Raji (cell line): ENCODE measurements at regions not wholly inside any gene's neighbourhood (a gene's known extent, or its start where the extent isn't known, plus 50 kb on each side); places are given as distances from the start of the nearest gene placed in this dataset.

ENCODE experiments used
- POLR2A ChIP-seq: IDR thresholded peaks from 2 replicates; pipeline ENCODE4 v1.6.1; 2011; ENCODE audit warnings: low read depth, low read length, control low read depth; ENCODE audit not compliant: insufficient read depth

DNA sequence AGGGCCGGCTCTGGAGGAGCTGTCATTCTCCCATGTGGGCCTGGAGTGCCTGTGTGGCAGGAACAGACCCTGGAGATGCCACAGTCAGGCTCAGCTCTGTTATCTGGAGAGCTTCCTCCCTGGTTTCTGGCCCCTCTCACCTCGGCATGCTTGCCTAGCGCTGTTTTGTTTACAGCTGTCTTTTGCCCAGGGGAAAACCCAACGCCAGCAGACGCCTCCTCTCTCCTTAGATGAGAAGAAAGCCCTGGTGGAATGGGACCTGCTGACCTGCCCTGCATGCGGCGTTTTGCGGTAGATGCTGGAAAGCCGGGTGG is 104.9 kb downstream of the CRYAA start:
- no peak for TF ChIP-seq POLR2A

DNA sequence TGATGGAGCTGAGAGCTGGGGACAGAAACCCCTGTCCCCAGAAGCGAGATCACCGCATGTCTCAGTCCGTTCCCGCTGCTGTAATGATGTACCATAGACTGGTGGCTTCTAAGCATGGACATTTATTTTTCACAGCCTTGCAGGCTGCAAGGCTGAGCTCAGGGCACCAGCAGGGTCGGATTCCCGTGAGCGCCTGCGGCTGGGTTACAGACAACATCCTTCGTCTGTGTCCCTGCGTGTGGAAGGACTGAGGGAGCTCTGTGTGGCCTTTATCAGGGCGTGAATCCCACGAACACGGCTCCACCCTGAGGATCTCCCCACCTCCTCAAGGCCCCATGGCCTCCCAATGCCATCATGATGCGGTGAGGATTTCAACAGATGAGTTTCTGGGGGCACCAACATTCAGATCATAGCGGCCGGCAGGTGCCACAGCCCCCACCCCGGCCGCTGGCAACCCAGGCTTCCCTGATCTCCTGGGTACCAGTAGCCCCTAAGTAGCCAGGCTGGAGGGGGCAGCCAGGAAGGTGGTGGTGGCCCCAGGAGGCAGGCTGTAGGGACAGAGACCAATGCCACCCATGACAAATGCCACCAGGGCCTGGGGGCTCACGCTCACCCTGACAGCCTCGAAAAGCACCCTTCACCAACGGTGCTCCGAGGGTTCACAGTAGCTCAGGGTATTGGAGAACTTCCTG is 104.4 kb downstream of the CRYAA start:
- no peak for TF ChIP-seq POLR2A

DNA sequence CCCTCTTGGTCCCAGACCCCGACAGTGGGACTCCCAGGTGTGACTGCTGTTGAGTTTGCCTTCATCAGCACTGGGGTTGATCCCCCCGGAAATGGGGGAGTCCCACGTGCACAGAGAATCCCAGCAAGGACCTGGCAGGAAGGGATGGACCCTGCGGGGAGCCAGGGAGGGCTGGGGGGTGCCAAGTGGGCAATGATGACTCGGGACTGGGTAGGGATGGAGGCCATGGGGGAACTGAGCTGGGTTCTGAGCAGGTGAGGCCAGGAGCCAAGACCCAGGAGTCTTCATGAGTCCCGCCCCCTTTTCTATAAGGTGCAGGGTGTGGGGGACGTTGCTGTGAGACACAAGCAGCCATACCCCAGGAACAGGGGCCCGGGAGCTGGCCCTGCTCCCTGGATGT is 103.8 kb downstream of the CRYAA start:
- no peak for TF ChIP-seq POLR2A

DNA sequence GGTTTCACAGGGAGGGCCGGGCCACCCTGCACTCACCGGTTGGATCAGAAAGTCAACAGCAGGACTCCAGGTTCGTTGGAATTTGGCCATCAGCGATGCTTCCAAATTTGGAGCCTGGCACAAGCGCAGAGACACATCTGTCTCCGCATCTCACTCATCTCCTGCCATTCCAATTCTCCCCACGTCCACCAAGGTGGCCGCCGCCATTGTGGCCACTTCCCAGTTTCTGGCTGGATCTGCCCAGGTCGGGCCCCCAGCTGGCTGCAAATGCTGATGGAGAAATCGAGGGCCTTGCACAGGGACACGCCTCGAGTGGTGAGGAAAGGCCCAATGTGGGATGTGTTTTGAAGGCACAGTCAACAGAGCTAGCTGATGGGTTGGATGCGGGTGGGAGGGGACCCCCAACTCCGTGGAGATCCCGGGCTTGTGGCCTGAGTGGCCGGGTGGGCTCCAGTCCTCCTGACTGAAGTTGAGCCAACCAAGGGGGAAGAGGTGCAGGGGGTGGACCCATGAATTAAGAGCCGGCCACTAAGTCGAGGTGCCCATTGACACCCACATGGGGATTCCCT is 102.7 kb downstream of the CRYAA start:
- TF ChIP-seq POLR2A, result no peak

DNA sequence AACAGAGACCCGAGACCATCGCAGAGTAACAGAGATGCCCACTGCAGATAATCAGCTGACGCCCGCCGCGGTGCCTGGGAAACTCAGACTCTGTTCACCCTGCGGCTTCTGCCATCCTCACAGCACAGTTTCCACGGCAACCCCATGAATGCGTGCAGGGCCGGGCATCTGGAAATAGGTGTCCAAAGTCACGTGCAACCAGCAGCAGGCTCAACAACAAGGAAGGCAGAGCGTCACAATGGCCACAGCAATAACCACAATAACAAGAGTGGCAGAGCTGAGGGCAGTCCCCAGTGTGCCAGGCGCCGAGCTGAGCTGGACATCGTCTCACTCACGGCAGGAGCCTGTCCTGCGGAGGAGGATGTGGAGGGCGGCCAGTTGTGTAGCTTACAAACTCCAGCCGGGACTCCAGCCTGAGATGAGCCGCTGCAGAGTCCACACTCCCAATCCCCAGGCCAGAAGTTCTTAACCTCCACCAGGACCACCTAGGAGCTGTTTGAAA is 102.0 kb downstream of the CRYAA start:
- TF ChIP-seq POLR2A, result no peak

DNA sequence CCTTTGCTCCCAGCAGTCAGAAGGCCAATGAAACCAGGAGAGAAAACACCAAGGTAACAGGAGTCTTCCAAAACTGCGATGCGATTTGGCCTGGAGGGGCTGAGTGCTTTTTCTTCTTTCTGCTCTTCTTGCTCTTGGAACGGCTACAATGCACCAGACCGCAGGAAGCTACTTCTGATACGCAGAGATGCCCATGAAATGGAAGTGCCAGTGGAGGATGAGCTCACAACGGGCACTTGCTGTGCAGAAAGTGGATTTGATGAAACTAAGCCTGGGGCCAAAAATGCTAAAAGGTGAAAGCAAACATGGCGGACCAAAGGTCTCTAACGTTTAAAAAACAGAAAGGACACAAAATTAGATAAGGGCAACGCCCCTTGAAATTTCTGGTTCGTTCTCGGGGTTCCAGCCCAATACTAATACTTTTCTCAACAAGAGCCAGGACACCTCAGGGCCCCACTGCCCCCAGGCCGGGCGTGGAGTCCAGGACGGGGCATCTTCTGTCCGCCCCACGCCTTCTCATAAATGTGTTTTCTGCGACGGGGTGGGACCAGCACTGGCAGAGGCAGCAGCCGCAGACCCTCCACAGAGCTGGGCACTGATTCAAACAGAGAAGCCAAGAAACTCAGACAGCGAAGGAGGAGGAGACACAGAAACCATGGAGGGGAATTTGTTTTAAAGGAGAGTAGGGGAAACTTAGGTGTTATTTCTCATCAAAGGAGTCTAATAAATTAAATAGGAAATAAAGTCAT is 101.3 kb downstream of the CRYAA start:
- no peak for TF ChIP-seq POLR2A

DNA sequence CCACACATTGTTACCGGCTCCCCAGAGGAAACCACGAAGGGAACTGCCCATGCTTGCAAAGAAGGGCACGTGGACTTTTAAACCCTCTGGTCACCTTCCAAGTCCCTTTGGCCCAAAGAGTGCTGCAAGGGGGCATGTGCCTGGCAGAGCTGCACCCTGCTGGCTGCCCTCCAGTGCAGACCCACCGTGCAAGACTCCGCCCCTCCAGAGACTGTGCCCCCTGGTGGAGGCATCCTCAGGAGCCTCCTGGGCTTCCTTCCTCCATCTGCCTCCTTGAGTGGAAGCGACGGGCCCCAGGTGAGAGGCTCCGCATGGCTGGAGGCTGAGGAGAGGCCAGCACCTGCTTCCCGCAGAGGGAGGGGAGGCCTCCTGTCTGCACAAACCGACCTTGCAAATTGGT is 100.6 kb downstream of the CRYAA start:
- TF ChIP-seq POLR2A, result no peak

DNA sequence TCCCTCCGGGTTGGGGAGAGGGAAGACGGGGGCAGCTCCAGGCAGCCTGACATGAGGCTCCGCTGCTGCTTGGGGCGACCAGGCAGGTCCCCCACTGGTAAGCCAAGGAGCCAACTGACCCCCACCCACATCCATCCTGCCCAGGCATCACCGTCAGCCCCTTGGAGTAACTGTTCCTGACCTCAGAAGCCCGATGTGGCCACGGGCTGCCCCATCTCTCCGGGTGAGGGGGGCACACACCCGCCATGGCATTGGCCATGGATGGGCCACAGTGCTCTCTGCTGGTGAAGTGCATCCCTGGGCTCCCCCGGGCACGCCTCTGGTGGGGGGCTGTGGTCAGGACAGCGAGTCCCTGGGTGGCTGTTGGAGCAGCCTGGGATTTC is 100.0 kb downstream of the CRYAA start:
- TF ChIP-seq POLR2A, result no peak

DNA sequence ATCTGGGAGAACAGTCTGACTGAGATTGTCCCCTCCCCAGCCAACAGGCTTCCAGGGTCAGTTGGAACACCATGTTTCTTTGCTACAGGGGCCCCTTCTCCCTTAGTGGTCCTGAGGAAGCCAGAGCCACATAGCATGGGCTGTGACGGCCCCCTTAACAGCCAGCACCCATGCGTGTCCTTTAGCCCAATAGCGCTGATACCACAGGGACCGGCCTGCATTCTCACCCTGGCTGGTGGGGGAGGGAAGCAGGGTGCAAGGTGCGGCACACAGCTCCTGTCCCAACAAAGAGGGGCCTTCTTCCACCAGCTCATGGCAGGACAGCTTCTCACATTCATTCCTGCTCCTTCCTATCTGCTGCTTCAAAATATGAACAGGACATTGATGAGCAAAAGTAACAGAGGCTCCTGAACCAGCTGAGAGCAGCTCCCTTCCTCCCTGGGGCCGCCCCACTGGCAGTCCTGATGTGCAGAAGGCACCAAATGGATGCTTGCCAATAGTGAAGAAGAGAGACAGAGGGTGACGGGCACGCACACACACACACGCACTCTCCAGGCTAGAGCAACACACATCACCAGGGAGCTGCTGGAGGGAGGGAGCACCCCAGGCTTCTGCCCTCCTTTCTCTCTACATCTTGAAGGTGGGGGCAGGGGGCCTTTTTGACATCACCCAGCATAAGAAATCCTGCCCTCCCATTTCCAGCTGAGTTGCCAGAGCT is 99.4 kb downstream of the CRYAA start:
- TF ChIP-seq POLR2A, result no peak

DNA sequence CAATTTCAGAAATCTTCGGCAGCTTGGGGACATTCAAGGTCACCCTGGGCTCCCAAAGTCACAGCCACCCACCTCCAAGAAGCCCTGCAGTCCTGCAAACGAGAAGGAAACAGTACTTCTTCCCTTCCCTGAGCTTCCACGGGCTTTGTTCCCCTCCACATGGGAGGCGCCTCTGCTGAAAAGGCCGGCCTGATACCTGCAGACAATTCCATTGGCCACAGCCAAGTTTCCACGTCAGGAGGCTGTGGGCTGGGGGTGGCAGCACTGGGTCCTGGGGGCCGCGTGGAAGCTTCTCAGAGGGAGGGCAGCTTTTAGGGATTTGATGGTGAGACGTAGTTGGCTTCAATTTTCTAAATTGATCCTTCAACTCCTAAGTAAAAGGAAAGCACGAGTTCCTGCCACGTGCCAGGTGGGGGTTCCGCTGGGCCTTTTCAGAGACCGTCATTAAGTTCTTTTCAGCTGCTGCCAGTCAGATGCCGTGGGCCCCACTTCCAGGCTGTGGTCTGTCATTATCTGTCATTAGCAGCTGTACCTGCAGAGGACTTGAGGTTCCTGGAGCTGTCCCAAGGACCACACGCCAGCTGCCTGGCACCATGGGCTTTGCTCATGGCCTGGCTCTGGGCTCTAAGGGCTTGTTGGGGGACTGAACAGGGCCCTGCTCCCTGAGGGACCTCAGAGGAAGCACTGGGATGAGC is 98.7 kb downstream of the CRYAA start:
- no peak for TF ChIP-seq POLR2A

DNA sequence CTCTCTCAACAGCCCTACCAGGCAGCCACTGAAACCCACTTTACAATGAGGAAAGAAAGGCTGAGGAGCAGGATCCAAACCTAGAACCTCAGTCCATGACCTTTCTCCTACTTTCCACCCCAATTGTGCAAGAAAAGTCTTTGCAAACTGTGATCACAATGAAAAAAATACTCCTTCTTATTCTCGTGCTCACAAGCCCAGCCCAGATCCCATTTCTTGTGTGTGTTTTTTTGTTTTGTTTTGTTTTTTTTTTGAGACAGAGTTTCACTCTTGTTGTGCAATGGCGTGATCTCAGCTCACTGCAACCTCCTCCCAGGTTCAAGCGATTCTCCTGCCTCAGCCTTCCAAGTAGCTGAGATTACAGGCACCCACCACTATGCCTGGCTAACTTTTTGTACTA is 97.7 kb downstream of the CRYAA start:
- no peak for TF ChIP-seq POLR2A

DNA sequence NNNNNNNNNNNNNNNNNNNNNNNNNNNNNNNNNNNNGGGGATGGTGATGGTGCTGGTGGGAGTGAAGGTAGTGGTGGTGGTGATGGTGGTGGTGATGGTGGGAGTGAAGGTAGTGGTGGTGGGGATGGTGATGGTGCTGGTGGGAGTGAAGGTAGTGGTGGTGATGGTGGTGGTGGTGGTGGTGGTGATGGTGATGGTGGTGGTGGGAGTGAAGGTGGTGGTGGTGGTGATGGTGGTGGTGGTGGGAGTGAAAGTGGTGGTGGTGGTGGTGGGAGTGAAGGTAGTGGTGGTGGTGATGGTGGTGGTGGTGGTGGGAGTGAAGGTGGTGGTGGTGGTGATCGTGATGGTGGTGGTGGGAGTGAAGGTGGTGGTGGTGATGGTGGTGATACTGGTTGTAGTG is 93.6 kb downstream of the CRYAA start:
- TF ChIP-seq POLR2A, result no peak
